Stomach (tissue), 8 donors: ENCODE measurements at regions not wholly inside any gene's neighbourhood (a gene's known extent, or its start where the extent isn't known, plus 50 kb on each side); places are given as distances from the start of the nearest gene placed in this dataset.

ENCODE experiments used
- DNase-seq, 2 donors: peaks; one replicate each; pipeline versions ENCODE4 v3.0.0 to v3.0.0-alpha.2; 2013 to 2019
- H3K27ac ChIP-seq, 5 donors: fragments of 200-600 bp in 4 of 5; sonication (generic) in 4 of 5; one replicate each; pipeline ENCODE4 v1.5.1; 2013 to 2019; ENCODE audit warnings: mild to moderate bottlenecking in 1 of 5, moderate library complexity in 1 of 5
- H3K27me3 ChIP-seq, 3 donors: fragments of 200-600 bp; sonication (generic); one replicate each; pipeline ENCODE4 v1.5.1; 2017 to 2019; ENCODE audit warnings: mixed run types in 1 of 3
- H3K36me3 ChIP-seq, 4 donors: fragments of 200-600 bp; sonication (generic); 1 replicate in 3 of 4; 2 replicates in 1 of 4; pipeline ENCODE4 v1.5.1; 2016 to 2019
- H3K4me1 ChIP-seq, 4 donors: fragments of 200-600 bp; sonication (generic); one replicate each; pipeline ENCODE4 v1.5.1; 2016 to 2019
- H3K4me3 ChIP-seq, 4 donors: fragments of 200-600 bp; sonication (generic) in 3 of 4; one replicate each; pipeline ENCODE4 v1.5.1; 2016 to 2019; ENCODE audit warnings: mild to moderate bottlenecking in 1 of 4
- H3K9me3 ChIP-seq, 4 donors: fragments of 200-600 bp; sonication (generic); one replicate each; pipeline ENCODE4 v1.5.1; 2016 to 2019
- EP300 ChIP-seq: sonication (generic); formaldehyde crosslinking; IDR thresholded peaks from one replicate; pipeline ENCODE4 v1.6.1; 2017; ENCODE audit warnings: antibody characterized with exemption
- POLR2A ChIP-seq, 4 donors: fragments of 450-650 bp; IDR thresholded peaks; one replicate each; pipeline ENCODE4 v1.6.1; 2016; ENCODE audit warnings: antibody characterized with exemption in 4 of 4, control low read depth in 2 of 4, mild to moderate bottlenecking in 1 of 4, moderate library complexity in 1 of 4
- POLR2AphosphoS5 ChIP-seq, 3 donors: sonication (generic); formaldehyde crosslinking; IDR thresholded peaks; one replicate each; pipeline ENCODE4 v1.6.1; 2016; ENCODE audit warnings: antibody characterized with exemption in 3 of 3
- WGBS, 5 donors: extraction: QIAGEN DNeasy Blood & Tissue Kit in 3 of 5; methylation state at CpG; one replicate each; pipeline versions ENCODE4 v1.1.5 to v1.1.7; 2013 to 2018; 5-methylcytosine and 5-hydroxymethylcytosine counted together
- intact Hi-C: fragments of 100-400 bp; cut with DNase I; formaldehyde crosslinking; loops from one replicate; pipeline ENCODE4 v1.15.1; 2023; ENCODE audit warnings: low total_unique reads
- TF ChIP-seq, protein P1 (sequence below), 7 experiments: fragments of 450-650 bp in 4 of 7; fragments of 200-600 bp in 3 of 7; sonication (generic) in 3 of 7; IDR thresholded peaks; one replicate each; pipeline ENCODE4 v1.5.1; 2016 to 2019; ENCODE audit warnings: antibody characterized with exemption in 7 of 7, control low read depth in 2 of 7, mild to moderate bottlenecking in 1 of 7
- donor health status: healthy with polysubstance abuse.
- donor health status: Bipolar disorder and iron deficiency.
- donor health status: healthy.

DNA sequence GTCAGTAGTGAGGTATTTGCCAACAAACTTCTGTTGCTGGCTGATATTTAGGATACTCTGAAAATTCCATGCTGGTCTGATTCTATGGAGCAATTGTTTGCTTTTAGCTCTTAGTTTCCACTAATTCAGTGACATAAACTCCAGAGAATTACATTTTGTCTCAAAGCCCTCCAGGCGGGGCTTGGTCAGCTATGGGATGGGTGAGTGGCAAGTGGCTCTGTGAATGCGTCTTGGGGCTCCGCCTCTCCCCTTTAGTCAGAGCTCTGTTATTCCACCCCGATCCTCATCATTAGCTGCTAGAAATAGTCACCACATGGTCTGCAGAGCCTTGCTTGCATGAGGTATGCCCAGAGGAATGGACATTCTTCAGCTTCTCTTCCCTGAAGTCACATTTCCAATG lies 540.6 kb downstream of the QKI start:
- no peaks in the 10 kb centered on the region for H3K27me3 ChIP-seq
- WGBS, 5 donors, result 86 to 95% (median 90%) methylated on average over 4 of the region's 4 CpGs
- H3K36me3 ChIP-seq, result no peaks in the 10 kb centered on the region
- intact Hi-C loops, result loop anchor here (10.0 kb wide), 2 partner anchors 530 to 770 kb away; no protein-coding TSS in a partner anchor
- no peak overlapping the region for H3K27ac ChIP-seq
- no peak for DNase-seq
- no peak overlapping the region for H3K4me3 ChIP-seq
- peaks cover 0 to 4% (median 0%) of the 10 kb centered on the region in 4 donors for H3K4me1 ChIP-seq
- no peaks in the 10 kb centered on the region for H3K9me3 ChIP-seq
- TF ChIP-seq, protein P1, sequence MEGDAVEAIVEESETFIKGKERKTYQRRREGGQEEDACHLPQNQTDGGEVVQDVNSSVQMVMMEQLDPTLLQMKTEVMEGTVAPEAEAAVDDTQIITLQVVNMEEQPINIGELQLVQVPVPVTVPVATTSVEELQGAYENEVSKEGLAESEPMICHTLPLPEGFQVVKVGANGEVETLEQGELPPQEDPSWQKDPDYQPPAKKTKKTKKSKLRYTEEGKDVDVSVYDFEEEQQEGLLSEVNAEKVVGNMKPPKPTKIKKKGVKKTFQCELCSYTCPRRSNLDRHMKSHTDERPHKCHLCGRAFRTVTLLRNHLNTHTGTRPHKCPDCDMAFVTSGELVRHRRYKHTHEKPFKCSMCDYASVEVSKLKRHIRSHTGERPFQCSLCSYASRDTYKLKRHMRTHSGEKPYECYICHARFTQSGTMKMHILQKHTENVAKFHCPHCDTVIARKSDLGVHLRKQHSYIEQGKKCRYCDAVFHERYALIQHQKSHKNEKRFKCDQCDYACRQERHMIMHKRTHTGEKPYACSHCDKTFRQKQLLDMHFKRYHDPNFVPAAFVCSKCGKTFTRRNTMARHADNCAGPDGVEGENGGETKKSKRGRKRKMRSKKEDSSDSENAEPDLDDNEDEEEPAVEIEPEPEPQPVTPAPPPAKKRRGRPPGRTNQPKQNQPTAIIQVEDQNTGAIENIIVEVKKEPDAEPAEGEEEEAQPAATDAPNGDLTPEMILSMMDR (IDR thresholded peaks at IDR 0.05), result no peak
- TF ChIP-seq POLR2AphosphoS5 (IDR thresholded peaks at IDR 0.05) (no peak), EP300 (no peak), POLR2A (IDR thresholded peaks at IDR 0.05) (no peak)

- H3K4me3 ChIP-seq, result no peak overlapping the region
- H3K9me3 ChIP-seq, result no peaks in the 10 kb centered on the region
- WGBS, 5 donors, result 73 to 83% (median 80%) methylated on average over 5 of the region's 5 CpGs
- H3K27ac ChIP-seq, result no peak overlapping the region
- TF ChIP-seq, protein P1 (IDR thresholded peaks at IDR 0.05), result no peak
- TF ChIP-seq POLR2AphosphoS5 (IDR thresholded peaks at IDR 0.05) (no peak), POLR2A (IDR thresholded peaks at IDR 0.05) (no peak), EP300 (no peak)
- no peaks in the 10 kb centered on the region for H3K36me3 ChIP-seq
- intact Hi-C loops, result loop anchor here (10.0 kb wide), 2 partner anchors 529 to 769 kb away; no protein-coding TSS in a partner anchor
- H3K4me1 ChIP-seq, result peaks cover 0 to 4% (median 0%) of the 10 kb centered on the region in 4 donors
- H3K27me3 ChIP-seq, result no peaks in the 10 kb centered on the region
- no peak for DNase-seq
Observed at GRCh38 chr6:163954088-163954775, 539.7 kb downstream of the QKI start.

DNA sequence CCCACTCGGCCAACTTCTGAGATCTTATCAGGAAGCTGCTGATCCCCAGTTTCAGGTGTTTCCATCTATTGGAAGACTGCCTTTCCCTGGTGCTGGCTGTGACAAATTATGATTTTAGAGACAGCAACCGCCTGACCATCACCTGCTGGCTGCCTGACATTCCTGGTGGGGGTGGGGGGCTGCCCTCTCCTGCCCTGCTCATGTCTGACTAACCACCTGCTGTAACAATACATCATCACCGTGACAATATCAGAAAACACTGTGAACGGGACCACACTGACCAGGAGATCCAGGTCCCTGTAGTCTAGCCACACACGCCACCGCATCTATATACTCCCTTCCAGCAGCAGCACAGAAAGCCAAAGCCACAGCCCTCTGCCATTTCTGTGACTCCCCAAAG lies 537.5 kb downstream of the QKI start:
- no peak overlapping the region for H3K4me3 ChIP-seq
- H3K27me3 ChIP-seq, result no peaks in the 10 kb centered on the region
- H3K27ac ChIP-seq, result no peak overlapping the region
- H3K4me1 ChIP-seq, result peaks cover 0 to 4% (median 0%) of the 10 kb centered on the region in 4 donors
- H3K36me3 ChIP-seq, result no peaks in the 10 kb centered on the region
- intact Hi-C loops, result loop anchor here (10.0 kb wide), 2 partner anchors 527 to 767 kb away; no protein-coding TSS in a partner anchor
- no peaks in the 10 kb centered on the region for H3K9me3 ChIP-seq
- no peak for DNase-seq
- TF ChIP-seq POLR2AphosphoS5 (IDR thresholded peaks at IDR 0.05) (no peak), EP300 (no peak), POLR2A (IDR thresholded peaks at IDR 0.05) (no peak)
- TF ChIP-seq, protein P1 (IDR thresholded peaks at IDR 0.05), result no peak
- 82 to 92% (median 87%) methylated on average over 6 of the region's 6 CpGs for WGBS, 5 donors

DNA sequence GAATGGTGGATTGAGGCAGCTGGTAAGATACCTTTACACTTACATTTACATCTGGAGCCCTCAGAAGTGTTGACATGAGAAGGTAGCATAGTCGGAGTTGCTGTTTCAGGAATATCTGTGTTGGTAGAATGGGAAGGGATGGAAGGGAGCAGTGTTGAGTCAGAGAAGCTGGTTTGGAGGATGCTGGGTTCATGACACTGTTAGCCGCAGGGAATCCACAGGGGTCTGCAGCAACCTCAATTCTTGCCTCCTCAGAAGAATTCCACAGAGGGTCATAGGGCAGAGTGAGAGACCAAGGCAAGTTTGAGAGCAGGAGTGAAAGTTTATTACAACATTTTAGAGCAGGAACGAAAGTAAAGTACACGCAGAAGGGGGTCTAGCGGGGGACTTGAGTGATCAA lies 536.8 kb downstream of the QKI start:
- no peaks in the 10 kb centered on the region for H3K27me3 ChIP-seq
- no peaks in the 10 kb centered on the region for H3K9me3 ChIP-seq
- intact Hi-C loops, result loop anchor here (10.0 kb wide), 2 partner anchors 527 to 767 kb away; no protein-coding TSS in a partner anchor
- DNase-seq, result no peak
- H3K36me3 ChIP-seq, result no peaks in the 10 kb centered on the region
- no peak overlapping the region for H3K27ac ChIP-seq
- TF ChIP-seq POLR2A (IDR thresholded peaks at IDR 0.05) (no peak), POLR2AphosphoS5 (IDR thresholded peaks at IDR 0.05) (no peak), EP300 (no peak)
- TF ChIP-seq, protein P1 (IDR thresholded peaks at IDR 0.05), result no peak
- whole genome bisulfite sequencing, 5 donors, result 94 to 99% (median 95%) methylated on average over 5 of the region's 5 CpGs
- no peak overlapping the region for H3K4me3 ChIP-seq
- H3K4me1 ChIP-seq, result peaks cover 0 to 7% (median under 1%) of the 10 kb centered on the region in 4 donors
